ENCODE measurements at regions not wholly inside any gene's neighbourhood (a gene's known extent, or its start where the extent isn't known, plus 50 kb on each side); places are given as distances from the start of the nearest gene placed in this dataset.
A peak's percentile ranks its signal among the peaks of the same experiment; 100 is the strongest.
"Not testable (repeated sequence)": the region's sequence is repeated elsewhere in the genome, so short reads cannot be mapped to it uniquely, and the experiment has no call there.

- no peak overlapping the region for H3K27ac Mint-ChIP-seq
- no peak for DNase-seq (ENCODE audit: low spot score in 2 of 2)
- no peak for ATAC-seq
- H3K36me3 Mint-ChIP-seq, result peaks cover 13 to 15% of the 10 kb centered on the region in 2 donors
- peaks cover 13 to 16% of the 10 kb centered on the region in 2 donors for H3K9me3 Mint-ChIP-seq
Measured at GRCh38 chr7:4549681-4550080, 132.4 kb upstream of the FOXK1 start.

DNA sequence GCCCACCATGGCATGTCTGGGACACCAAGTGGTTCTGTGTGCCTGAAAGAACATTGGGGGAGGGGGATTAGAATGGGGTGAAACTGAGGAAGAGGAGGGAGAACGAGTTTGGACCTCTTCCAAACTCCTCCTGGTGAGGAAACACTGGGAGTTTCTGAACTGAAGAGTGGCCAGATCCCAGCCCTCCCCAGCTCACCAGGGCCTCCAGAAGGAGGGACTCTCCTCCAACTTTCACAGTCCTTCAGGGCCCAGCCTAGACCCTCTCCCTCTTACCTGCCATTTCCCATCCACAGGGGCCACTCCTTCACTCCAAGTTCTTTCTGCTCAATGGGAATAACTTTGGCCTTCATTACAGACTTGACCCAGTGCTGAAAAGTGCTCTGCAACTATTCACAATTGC lies 132.0 kb upstream of the FOXK1 start:
- H3K27ac Mint-ChIP-seq, result no peak overlapping the region
- no peak for DNase-seq (ENCODE audit: low spot score in 2 of 2)
- ATAC-seq, result no peak
- H3K9me3 Mint-ChIP-seq, result peaks cover 15 to 16% of the 10 kb centered on the region in 2 donors
- peaks cover 13 to 15% of the 10 kb centered on the region in 2 donors for H3K36me3 Mint-ChIP-seq

DNA sequence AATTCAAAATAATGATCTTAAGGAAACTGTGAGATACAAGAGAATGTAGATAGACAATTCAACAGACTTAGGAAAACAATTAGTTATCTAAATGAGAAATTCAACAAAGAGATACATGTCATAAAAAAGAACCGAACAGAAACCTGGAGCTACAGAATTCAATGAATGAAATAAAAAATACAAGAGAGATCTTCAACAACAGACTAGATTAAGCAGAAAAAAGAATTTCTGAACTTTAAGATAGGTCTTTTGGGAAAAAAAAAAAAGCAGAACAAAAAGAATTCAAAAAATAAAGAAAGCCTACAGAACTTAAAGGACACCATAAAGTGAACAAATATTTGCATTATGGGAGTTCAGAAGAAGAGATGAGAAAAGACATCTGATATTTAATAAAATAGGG lies 129.1 kb upstream of the FOXK1 start:
- peaks cover 15 to 28% of the 10 kb centered on the region in 2 donors for H3K9me3 Mint-ChIP-seq
- no peak for ATAC-seq
- H3K27ac Mint-ChIP-seq, result no peak overlapping the region
- DNase-seq (ENCODE audit: low spot score in 2 of 2), result no peak
- H3K36me3 Mint-ChIP-seq, result peaks cover 20 to 21% of the 10 kb centered on the region in 2 donors

DNA sequence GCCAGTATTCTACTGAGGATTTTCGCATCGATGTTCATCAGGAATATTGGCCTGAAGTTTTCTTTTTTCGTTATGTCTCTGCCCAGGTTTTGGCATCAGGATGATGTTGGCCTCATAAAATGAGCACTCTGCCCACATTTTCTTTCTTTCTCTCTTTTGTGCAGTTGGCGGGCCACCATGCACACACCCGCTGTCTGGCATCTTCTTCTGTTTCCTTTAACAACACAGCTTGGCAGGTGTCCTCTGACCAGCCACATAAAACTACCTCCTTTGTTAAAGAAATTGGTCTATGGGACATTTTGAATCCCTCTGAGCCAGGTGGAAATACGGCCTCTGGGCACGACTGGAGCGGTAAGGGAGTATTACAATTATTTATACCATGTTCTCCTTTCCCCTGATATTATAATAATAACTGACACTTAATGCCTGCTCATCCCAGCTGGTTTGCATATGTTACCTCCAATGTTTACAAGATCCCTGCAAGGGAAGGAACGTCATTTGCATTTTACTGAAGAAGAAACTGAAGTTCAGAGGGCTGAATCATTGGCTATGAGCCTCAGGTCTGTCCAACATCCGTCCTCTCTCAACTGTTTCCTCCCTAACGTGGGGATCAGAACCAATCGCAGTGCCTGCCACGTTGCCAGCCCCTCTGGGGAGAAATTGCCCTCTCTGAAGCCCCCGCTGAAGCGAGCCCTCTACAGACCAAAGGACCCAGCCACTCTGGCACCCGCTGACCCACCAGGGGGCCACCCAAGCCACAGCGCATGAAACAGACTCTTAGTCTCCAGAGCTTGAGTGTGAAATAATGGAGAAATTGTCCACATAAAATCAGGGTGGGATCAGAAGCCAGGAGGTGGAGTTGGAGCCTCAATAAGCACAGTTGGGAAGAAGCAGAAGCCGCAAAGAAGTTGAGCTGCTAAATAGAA lies 125.0 kb upstream of the FOXK1 start:
- ATAC-seq, result no peak
- Mint-ChIP-seq H3K36me3 (peaks cover 20 to 21% of the 10 kb centered on the region in 2 donors), H3K27ac (no peak overlapping the region), H3K9me3 (peaks cover 15 to 28% of the 10 kb centered on the region in 2 donors)
- no peak for DNase-seq (ENCODE audit: low spot score in 2 of 2)

DNA sequence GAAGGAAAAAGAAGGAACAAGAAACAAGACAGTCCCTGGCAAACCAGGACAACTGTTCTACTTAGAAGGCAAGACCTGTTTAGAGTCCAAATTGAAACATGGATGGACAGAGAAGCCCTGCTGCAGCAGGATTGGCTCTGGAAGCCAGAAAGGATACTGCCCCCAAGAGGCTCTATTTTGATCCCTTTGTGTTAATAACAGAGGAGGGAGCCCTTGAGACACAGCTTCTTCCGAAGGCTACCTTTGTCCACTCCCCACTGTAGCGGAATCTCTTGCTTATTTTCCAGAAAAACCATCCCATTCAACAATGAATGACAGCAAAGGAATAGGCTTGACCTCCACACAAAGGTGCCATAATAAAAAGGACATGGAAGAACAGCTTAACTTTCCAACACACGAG lies 120.3 kb upstream of the FOXK1 start:
- ATAC-seq (no peak), DNase-seq (ENCODE audit: low spot score in 2 of 2) (no peak)
- Mint-ChIP-seq H3K36me3 (peaks cover 0 to 8% of the 10 kb centered on the region in 2 donors), H3K27ac (no peak overlapping the region), H3K9me3 (no peaks in the 10 kb centered on the region)

GRCh38 chr7:4566714-4567113 lies 115.4 kb upstream of the FOXK1 start:
- H3K36me3 Mint-ChIP-seq, result no peaks in the 10 kb centered on the region

GRCh38 chr7:4574851-4575250 lies 107.2 kb upstream of the FOXK1 start:
- DNase-seq (ENCODE audit: low spot score in 2 of 2) (no peak), ATAC-seq (no peak)
- H3K27ac Mint-ChIP-seq, result no peak overlapping the region
- peaks cover 3 to 10% of the 10 kb centered on the region in 2 donors for H3K9me3 Mint-ChIP-seq
- H3K36me3 Mint-ChIP-seq, result peaks cover 0 to 6% of the 10 kb centered on the region in 2 donors

More at GRCh38 chr7:4566714-4567113, 115.4 kb upstream of the FOXK1 start:
- Mint-ChIP-seq H3K9me3 (peaks cover 0 to under 1% of the 10 kb centered on the region in 2 donors), H3K27ac (no peak overlapping the region)
- DNase-seq (ENCODE audit: low spot score in 2 of 2) (no peak), ATAC-seq (no peak)

GRCh38 chr7:4575254-4575653 lies 106.8 kb upstream of the FOXK1 start:
- DNase-seq (ENCODE audit: low spot score in 2 of 2) (no peak), ATAC-seq (no peak)
- Mint-ChIP-seq H3K9me3 (peaks cover 3 to 10% of the 10 kb centered on the region in 2 donors), H3K36me3 (peaks cover 0 to 6% of the 10 kb centered on the region in 2 donors), H3K27ac (no peak overlapping the region)

DNA sequence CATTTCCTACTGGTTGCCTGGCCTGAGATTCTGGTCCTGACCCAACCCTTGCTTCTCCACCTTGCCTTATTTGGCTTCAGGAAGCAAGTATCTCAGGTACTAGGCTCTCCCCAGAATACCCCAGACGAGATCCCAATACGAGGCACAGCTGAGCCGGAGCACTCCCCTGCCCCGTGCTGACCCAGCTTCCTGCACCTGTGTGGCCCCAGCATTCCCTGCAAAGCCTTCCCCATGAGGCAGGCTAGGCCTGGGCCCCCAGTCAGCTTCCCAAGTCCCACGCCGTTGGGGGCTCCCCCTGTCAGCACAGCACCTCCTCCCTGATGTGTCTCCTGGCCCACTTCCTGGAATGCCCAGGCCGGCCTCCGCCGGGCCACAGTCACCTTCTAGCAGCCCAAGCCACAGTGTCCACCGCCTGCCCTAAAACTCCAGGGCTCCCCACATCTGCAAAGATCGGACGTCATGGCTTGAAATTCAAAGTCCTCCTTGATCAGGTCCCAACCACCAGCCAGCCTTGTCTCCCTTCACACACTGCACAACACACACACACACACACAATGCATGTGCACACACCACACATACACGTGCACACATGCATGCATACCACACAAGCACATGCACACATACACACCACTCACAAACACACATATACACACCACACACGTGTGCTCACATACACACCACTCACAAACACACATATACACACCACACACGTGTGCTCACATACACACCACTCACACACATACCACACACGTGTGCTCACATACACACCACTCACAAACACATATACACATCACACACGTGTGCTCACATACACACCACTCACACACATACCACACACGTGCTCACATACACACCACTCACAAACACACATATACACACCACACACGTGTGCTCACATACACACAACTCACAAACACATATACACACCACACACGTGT lies 78.9 kb upstream of the FOXK1 start:
- no peak for ATAC-seq
- Mint-ChIP-seq H3K36me3 (no peaks in the 10 kb centered on the region), H3K9me3 (no peaks in the 10 kb centered on the region), H3K27ac (no peak overlapping the region)
- no peak for DNase-seq (ENCODE audit: low spot score in 2 of 2)

- ATAC-seq, result no peak
- no peak for DNase-seq (ENCODE audit: low spot score in 2 of 2)
- no peak overlapping the region for H3K27ac Mint-ChIP-seq
- H3K36me3 Mint-ChIP-seq, result no peaks in the 10 kb centered on the region
- no peaks in the 10 kb centered on the region for H3K9me3 Mint-ChIP-seq
Measured at GRCh38 chr7:4603843-4604231, 78.3 kb upstream of the FOXK1 start.

GRCh38 chr7:4604456-4604940 lies 77.6 kb upstream of the FOXK1 start:
- DNase-seq (ENCODE audit: low spot score in 2 of 2), result no peak
- H3K36me3 Mint-ChIP-seq, result no peaks in the 10 kb centered on the region

DNA sequence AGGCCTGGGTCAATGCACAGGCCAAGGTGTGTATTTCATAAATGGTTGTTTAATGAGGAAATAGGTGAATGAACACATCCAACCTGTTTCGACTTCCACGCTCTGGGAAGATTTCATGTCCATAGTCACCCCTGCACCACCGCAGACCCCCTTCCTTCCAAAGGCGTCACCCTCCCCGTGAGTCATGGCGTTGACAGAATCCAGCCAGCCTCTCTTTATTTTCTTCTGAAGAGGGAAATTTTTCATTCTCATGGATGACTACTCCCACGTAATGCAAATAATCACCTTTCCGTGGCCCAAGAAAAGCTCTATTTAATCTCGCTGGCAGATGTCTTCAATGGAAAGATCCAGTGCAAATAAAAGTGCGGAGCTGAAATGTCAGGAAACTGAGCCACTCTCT lies 75.3 kb upstream of the FOXK1 start:
- Mint-ChIP-seq H3K27ac (no peak overlapping the region), H3K9me3 (no peaks in the 10 kb centered on the region), H3K36me3 (no peaks in the 10 kb centered on the region)
- ATAC-seq (no peak), DNase-seq (ENCODE audit: low spot score in 2 of 2) (no peak)

More at GRCh38 chr7:4604456-4604940, 77.6 kb upstream of the FOXK1 start:
- H3K27ac Mint-ChIP-seq, result no peak overlapping the region
- H3K9me3 Mint-ChIP-seq, result no peaks in the 10 kb centered on the region
- ATAC-seq, result no peak

DNA sequence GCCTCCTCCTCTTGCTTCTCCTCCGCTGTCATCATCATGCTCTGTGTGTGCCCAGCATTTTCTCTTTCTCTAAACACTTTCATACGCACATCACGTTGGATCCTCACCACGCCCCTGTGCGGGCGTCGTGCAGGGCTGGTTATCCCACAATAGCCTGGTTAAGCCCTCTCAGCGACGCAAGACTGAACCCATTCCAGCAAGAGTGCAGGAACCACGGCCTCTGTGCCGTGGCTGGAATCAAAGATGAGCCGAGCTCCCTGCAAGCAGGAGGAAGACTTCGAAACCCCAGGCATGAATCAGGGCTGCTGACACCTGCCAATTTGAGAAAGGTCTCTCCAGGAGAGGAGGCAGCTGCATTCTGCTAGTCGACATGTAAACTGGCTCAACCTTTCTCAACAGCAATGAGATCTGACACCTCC lies 74.8 kb upstream of the FOXK1 start:
- Mint-ChIP-seq H3K9me3 (no peaks in the 10 kb centered on the region), H3K27ac (no peak overlapping the region), H3K36me3 (no peaks in the 10 kb centered on the region)
- ATAC-seq, result no peak
- no peak for DNase-seq (ENCODE audit: low spot score in 2 of 2)

- H3K27ac Mint-ChIP-seq; ATAC-seq; H3K9me3 Mint-ChIP-seq; H3K36me3 Mint-ChIP-seq; DNase-seq (ENCODE audit: low spot score in 2 of 2): not testable (repeated sequence)
Measured at GRCh38 chr7:4609576-4609975, 72.5 kb upstream of the FOXK1 start.

GRCh38 chr7:4610768-4611467 lies 71.2 kb upstream of the FOXK1 start:
- Mint-ChIP-seq H3K36me3 (no peaks in the 10 kb centered on the region), H3K27ac (no peak overlapping the region), H3K9me3 (no peaks in the 10 kb centered on the region)
- peak; percentile 85 to 86 for ATAC-seq
- DNase-seq (ENCODE audit: low spot score in 2 of 2), result peak in 1 of 2 donors; percentile 55

GRCh38 chr7:4612237-4612636 lies 69.9 kb upstream of the FOXK1 start:
- Mint-ChIP-seq H3K27ac (no peak overlapping the region), H3K9me3 (no peaks in the 10 kb centered on the region), H3K36me3 (no peaks in the 10 kb centered on the region)
- ATAC-seq (no peak), DNase-seq (ENCODE audit: low spot score in 2 of 2) (no peak)

Measured in activated naive CD4-positive, alpha-beta T cell treated with anti-CD3 and anti-CD28 coated beads, Interleukin-2, amount 50 U/mL, for 72 hours (primary cell).